Pancreas (tissue), 10 donors: ENCODE measurements at regions not wholly inside any gene's neighbourhood (a gene's known extent, or its start where the extent isn't known, plus 50 kb on each side); places are given as distances from the start of the nearest gene placed in this dataset.

Experiments
- ATAC-seq, 4 donors: fragments of 200-7000 bp; cut with Tn5 transposase; one replicate each; pipeline versions ENCODE4 v1.8.0 to v1.9.1; 2020; ENCODE audit warnings: mild to moderate bottlenecking in 4 of 4, moderate library complexity in 4 of 4
- DNase-seq, 6 donors: peaks; one replicate each; pipeline ENCODE4 v3.0.0-alpha.2; 2020
- FAIRE-seq: peaks from 2 replicates; lab custom pipeline; 2012; peaks lifted over from hg19 to GRCh38; lab: Jason Lieb, UNC
- H3K27ac ChIP-seq, 4 donors: fragments of 200-600 bp; sonication (generic); 1 replicate in 3 of 4; 2 replicates in 1 of 4; pipeline versions ENCODE4 v1.5.0 to v1.8.0; 2020
- H3K27me3 ChIP-seq, 4 donors: fragments of 200-600 bp; one replicate each; pipeline ENCODE4 v1.8.0; 2021
- H3K36me3 ChIP-seq, 3 donors: fragments of 200-600 bp; sonication (generic) in 1 of 3; one replicate each; pipeline versions ENCODE4 v1.5.0 to v1.8.0; 2020 to 2021
- H3K4me1 ChIP-seq, 3 donors: fragments of 200-600 bp; one replicate each; pipeline ENCODE4 v1.8.0; 2021
- H3K4me3 ChIP-seq, 4 donors: fragments of 200-600 bp; sonication (generic) in 2 of 4; one replicate each; pipeline versions ENCODE4 v1.5.0 to v1.8.0; 2020 to 2021
- H3K9me3 ChIP-seq, 4 donors: fragments of 200-600 bp; one replicate each; pipeline ENCODE4 v1.8.0; 2021
- CTCF ChIP-seq, 4 donors: fragments of 200-600 bp; sonication (generic) in 3 of 4; IDR thresholded peaks; one replicate each; pipeline versions ENCODE4 v1.5.0 to v1.8.0; 2021; ENCODE audit warnings: antibody characterized with exemption in 4 of 4
- WGBS, 2 donors: extraction: QIAGEN DNeasy Blood & Tissue Kit; methylation state at CpG; one replicate each; pipeline ENCODE4 v1.1.7; 2013; 5-methylcytosine and 5-hydroxymethylcytosine counted together
- intact Hi-C, 3 donors: fragments of 100-400 bp; cut with DNase I; formaldehyde crosslinking; loops; one replicate each; pipeline versions ENCODE4 v1.11.1 to v1.14.2; 2022
- donor health status: healthy with polysubstance abuse.
- donor health status: DM: no; HTN: no; CAD: no; lungs with moderate emphysema.
- donor health status: DM: no; HTN: no; CAD: no.
- donor health status: control.
- donor health status: control.
- donor health status: Bipolar disorder and iron deficiency.
- donor health status: DM: yes; HTN: yes; CAD: no.
- donor health status: DM: no; HTN: no; CAD: no.
- donor health status: DM: no; HTN: no; CAD: no.
- donor health status: DM: yes; HTN: yes; CAD: no.

GRCh38 chr3:22129101-22129500, 378.1 kb upstream of the ZNF385D start:
- no peak for DNase-seq
- H3K9me3 ChIP-seq: no peaks in the 10 kb centered on the region
- WGBS, 2 donors: 89 to 100% methylated on average over 2 of the region's 2 CpGs
- ATAC-seq: no peak
- intact Hi-C loops: no loop called here
- FAIRE-seq: no peak
- no peak for TF ChIP-seq CTCF (IDR thresholded peaks at IDR 0.05)
- no peak overlapping the region for H3K27ac ChIP-seq
- no peak overlapping the region for H3K4me3 ChIP-seq
- H3K36me3 ChIP-seq: no peaks in the 10 kb centered on the region
- H3K27me3 ChIP-seq: peaks cover 0 to 5% (median 0%) of the 10 kb centered on the region in 4 donors
- H3K4me1 ChIP-seq: no peaks in the 10 kb centered on the region

GRCh38 chr3:22141769-22142168, 390.8 kb upstream of the ZNF385D start:
- FAIRE-seq (no peak), DNase-seq (no peak), ATAC-seq (no peak)
- Histone ChIP-seq H3K36me3 (no peaks in the 10 kb centered on the region), H3K4me3 (no peak overlapping the region), H3K27ac (no peak overlapping the region), H3K9me3 (no peaks in the 10 kb centered on the region), H3K4me1 (no peaks in the 10 kb centered on the region), H3K27me3 (no peaks in the 10 kb centered on the region)
- WGBS, 2 donors: 36 to 37% methylated on average over 2 of the region's 2 CpGs
- no peak for TF ChIP-seq CTCF (IDR thresholded peaks at IDR 0.05)
- intact Hi-C loops: no loop called here

GRCh38 chr3:22147161-22147560, 396.2 kb upstream of the ZNF385D start:
- FAIRE-seq: no peak

GRCh38 chr3:22156868-22157267, 405.9 kb upstream of the ZNF385D start:
- Histone ChIP-seq H3K27ac (no peak overlapping the region), H3K36me3 (no peaks in the 10 kb centered on the region), H3K4me3 (no peak overlapping the region), H3K9me3 (no peaks in the 10 kb centered on the region), H3K27me3 (no peaks in the 10 kb centered on the region), H3K4me1 (no peaks in the 10 kb centered on the region)
- 69 to 76% methylated on average over 2 of the region's 2 CpGs for WGBS, 2 donors
- intact Hi-C loops: no loop called here
- ATAC-seq (no peak), DNase-seq (no peak), FAIRE-seq (no peak)
- no peak for TF ChIP-seq CTCF (IDR thresholded peaks at IDR 0.05)

More at GRCh38 chr3:22147161-22147560, 396.2 kb upstream of the ZNF385D start:
- intact Hi-C loops: no loop called here
- no peaks in the 10 kb centered on the region for H3K4me1 ChIP-seq
- no peak for TF ChIP-seq CTCF (IDR thresholded peaks at IDR 0.05)
- H3K9me3 ChIP-seq: no peaks in the 10 kb centered on the region
- no peak for DNase-seq
- H3K36me3 ChIP-seq: no peaks in the 10 kb centered on the region
- no peak for ATAC-seq
- H3K4me3 ChIP-seq: no peak overlapping the region
- WGBS, 2 donors: 64 to 67% methylated on average over 3 of the region's 3 CpGs
- no peaks in the 10 kb centered on the region for H3K27me3 ChIP-seq
- H3K27ac ChIP-seq: no peak overlapping the region

GRCh38 chr3:22157848-22158247, 406.8 kb upstream of the ZNF385D start:
- 82 to 89% methylated on average over 4 of the region's 4 CpGs for WGBS, 2 donors
- no peak for TF ChIP-seq CTCF (IDR thresholded peaks at IDR 0.05)
- no peaks in the 10 kb centered on the region for H3K9me3 ChIP-seq
- FAIRE-seq: no peak
- H3K27ac ChIP-seq: no peak overlapping the region
- intact Hi-C loops: no loop called here
- H3K27me3 ChIP-seq: no peaks in the 10 kb centered on the region
- no peak overlapping the region for H3K4me3 ChIP-seq
- DNase-seq: no peak
- no peaks in the 10 kb centered on the region for H3K36me3 ChIP-seq
- ATAC-seq: no peak
- H3K4me1 ChIP-seq: no peaks in the 10 kb centered on the region
